ACHN (cell line): ENCODE measurements at regions not wholly inside any gene's neighbourhood (a gene's known extent, or its start where the extent isn't known, plus 50 kb on each side); places are given as distances from the start of the nearest gene placed in this dataset.
A peak's percentile ranks its signal among the peaks of the same experiment; 100 is the strongest.

ENCODE experiments used
- DNase-seq: peaks from one replicate; pipeline ENCODE4 v3.0.0-alpha.2; 2015
- in situ Hi-C: cut with HindIII; loops from 2 replicates; pipeline ENCODE4 v1.10.0; 2017; ENCODE audit warnings: low sequenced_read_pairs, low pct_ligation_motif_present, low pct_unique_long_range_greater_than_20kb

DNA sequence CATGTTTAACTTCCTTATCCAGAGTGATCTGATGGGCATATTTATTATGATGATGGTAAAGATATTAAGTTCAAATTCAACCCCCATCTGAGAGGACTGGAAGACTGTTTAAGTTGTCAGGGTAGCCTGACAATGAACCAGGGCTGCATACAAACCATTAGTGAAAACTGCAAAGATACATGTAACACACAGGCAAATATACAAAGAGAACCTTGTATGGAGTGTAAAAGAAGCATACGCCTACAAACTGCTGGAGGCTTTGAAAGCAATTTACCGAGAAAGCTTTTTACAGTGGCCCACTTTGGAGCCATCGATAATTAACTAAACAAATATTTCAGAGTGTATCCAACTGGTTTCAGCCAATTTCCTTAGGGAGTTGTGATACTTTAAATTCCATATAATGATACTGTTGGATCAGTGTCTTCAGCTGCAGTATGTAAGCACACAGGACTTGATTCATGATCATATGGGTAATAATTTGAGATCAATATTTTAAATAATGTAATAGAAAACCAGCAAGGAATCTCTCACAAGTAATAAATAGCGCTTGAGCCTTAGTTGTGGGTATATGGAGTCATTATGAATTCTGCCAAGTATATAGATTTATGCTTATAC is 231.5 kb upstream of the SPRY2 start:
- in situ Hi-C loops, result no loop called here
- no peak for DNase-seq

DNA sequence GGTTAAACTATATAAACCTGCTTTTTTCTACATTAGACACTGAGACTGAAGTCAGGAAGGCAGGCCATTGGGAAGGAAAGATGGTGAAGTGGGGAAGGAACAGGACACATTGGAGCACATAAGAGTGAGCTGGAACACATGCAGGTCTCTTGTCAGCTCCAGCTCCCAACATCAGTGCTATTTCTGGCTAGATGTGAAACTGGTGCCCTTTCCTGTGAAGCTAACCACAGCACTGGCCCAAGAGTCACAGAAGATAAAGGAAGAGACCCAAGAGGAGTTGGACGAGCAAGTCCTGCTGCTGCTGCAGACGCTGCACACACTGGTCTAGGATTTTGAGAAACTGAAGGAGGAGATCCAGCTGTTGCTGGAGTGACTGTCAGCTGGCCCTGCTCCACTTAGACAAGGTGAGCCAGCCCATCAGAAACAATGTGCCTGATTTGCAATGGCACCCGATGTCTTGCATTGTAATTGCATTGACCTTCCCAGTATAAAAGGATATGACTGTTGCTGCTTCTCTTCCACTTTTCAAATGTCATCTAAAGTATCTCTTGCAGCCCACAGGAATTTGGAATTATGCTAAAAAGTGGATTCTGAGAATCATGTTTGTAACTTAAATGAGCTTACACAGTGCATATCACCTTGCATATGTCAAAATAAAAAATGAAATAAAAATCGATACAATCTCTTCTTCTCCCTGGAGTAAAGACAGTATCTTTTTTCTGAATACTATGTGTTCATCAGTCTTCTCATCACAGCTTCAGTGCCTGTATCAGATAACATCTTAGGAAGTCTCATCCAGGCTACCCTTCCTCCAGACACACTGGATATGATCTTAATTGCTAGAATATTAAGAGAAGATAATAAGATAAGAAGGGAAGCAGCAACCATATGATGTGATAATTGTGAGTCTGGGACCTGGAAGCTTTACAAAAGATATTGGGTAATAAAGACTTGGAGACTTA is 230.7 kb upstream of the SPRY2 start:
- in situ Hi-C loops, result no loop called here
- no peak for DNase-seq

GRCh38 chr13:80563439-80563838 is 222.5 kb upstream of the SPRY2 start:
- no peak for DNase-seq
- in situ Hi-C loops, result no loop called here

GRCh38 chr13:80562433-80563156 is 221.7 kb upstream of the SPRY2 start:
- in situ Hi-C loops, result no loop called here
- no peak for DNase-seq

DNA sequence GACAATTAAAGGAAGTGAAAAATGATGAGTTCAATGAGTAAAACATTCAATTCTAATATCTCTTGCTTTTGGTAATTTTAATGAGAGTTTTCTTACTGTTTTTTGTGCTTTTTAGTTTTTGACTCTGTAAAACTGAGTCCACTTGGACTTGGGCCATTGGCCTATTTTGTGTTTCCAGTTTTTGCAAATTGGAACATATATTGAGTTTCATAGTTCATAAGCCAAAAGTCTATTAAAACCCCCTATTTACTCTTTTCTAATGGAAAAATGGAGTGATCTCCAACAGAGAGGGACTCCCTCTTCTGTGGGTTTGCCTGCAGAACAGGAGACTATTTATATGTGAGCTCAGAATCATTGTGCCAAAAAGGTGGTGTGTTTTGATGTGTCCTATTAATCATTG is 219.7 kb upstream of the SPRY2 start:
- DNase-seq, result no peak
- in situ Hi-C loops, result no loop called here

DNA sequence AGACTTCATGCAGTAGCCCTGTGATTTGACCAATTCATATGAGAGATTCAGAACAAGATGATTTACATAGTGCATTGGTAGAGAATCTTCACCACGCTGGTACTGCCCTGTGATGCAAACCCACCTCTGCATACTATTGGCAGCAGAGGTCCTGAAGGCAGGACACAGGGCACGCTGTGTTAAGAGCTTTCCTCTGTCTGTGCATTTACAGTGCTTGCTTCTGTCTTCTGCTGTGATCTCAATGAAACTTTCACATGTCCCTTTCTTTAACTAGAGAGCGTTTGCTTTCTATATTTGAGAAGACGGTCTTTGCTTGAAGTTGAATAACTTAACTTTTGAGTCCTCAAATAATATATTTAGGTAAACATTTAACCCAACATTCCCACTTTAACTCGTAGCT is 219.0 kb upstream of the SPRY2 start:
- no peak for DNase-seq
- in situ Hi-C loops, result no loop called here

DNA sequence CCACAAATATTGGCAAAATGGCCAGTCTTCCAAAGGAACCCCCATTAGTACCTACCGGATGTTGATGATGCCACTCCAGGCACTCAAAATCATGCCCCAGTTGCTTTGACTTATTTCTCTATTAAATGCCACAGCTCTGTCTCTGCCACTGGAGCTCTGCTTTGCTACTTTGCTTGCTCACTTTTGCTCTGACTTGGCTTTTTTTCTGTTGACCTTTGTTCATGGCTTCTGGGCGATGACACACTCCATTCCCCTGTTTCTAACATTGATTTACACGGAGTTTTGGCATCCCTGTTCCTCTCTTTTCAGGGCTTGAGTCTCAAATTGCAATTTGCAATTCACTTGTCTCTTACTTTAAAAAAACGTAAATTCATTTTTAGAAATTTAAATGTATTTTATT is 217.1 kb upstream of the SPRY2 start:
- peak; percentile 30 for DNase-seq
- in situ Hi-C loops, result no loop called here

DNA sequence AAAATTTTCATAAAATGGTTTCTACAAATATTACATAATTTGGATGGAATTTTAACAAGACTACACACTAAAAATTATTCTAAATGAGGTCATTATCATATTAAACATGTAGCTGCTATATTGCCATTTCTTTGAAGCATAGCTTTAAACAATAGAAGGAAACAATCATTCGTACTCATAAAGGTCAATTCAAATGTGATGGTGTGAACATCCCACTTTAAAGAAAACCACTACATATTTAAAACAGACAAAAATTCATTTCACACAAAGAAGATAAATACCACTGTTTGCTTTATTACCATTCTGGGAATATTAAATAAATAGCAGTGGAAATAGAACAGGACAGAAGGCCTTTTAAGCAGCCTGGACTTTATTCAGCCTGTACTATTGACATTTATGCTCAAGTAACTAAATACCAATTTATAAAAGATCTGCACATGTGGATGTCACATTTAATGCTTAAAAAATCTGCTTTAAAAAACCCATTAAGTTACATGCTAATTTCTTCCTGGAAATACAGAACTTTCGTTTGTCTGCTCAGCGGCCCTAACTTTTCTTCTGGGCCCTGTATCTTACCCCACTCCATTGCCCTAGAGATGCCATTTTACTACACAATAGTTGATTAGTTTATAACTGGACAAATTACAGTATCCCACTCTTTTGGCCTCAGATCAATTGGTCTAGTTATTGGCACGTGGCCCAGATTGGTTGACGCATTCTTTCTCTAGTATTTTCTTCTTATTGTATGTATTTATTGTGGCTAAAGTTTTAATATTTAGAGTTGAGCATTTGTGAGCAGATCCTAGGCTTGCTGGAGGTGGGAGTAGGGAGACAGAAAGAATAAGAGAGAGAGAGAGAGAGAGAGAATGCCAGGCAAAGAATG is 215.1 kb upstream of the SPRY2 start:
- in situ Hi-C loops, result no loop called here
- no peak for DNase-seq

DNA sequence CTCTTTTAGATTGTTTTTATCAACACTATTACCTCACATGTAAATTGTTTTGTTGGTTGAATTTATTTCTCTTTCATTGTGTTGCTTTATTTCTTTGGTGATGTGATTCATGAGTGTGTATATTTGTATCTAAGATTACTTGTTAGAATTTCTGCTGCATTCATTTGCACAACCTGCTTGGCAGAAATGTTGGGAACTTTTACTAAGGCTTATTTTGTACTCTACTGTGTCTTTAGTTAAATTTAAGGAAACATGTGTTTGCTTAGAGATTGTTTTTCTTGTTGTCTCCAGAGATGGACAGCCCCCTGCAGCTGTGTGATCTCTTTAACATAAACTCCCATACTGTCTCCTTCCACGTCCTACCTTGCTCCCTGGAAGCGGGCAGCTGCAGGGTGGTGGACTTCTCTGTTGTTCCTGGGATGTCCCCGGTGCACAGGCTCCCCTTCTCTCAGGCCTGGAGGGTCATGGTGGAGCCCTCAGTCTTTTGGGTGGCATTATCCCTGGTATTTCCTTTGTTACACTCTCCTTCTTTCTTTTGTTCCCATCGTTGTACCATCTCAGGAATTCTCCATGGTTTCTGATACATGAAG is 212.0 kb upstream of the SPRY2 start:
- DNase-seq, result no peak
- in situ Hi-C loops, result no loop called here

GRCh38 chr13:80551650-80552497 is 210.9 kb upstream of the SPRY2 start:
- DNase-seq, result no peak
- in situ Hi-C loops, result no loop called here

GRCh38 chr13:80550971-80551441 is 210.1 kb upstream of the SPRY2 start:
- in situ Hi-C loops, result no loop called here
- no peak for DNase-seq

- in situ Hi-C loops, result no loop called here
- DNase-seq, result no peak
Measured at GRCh38 chr13:80548915-80549314, 208.0 kb upstream of the SPRY2 start.

GRCh38 chr13:80547885-80548825 is 207.2 kb upstream of the SPRY2 start:
- DNase-seq, result no peak

DNA sequence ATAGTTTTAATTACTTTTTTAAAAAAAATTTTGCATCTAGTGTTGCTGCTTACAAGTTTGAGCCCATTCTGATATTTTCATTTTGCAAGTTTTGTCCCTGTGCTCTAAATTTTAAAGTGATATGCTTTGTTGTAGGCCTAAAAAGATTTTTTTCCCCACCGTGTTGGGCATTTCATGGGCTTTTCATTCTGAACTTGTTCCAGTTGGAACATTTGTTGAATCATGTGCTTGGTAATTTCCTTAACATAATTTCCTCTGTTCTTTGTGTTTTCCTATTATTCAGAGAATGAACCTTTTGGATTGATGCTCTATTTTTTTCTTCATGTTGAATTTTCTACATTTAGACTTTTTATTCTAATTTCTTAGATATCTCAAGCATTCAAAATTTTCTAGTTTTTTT is 206.4 kb upstream of the SPRY2 start:
- DNase-seq, result no peak
- in situ Hi-C loops, result no loop called here

More at GRCh38 chr13:80547885-80548825, 207.2 kb upstream of the SPRY2 start:
- in situ Hi-C loops, result no loop called here

DNA sequence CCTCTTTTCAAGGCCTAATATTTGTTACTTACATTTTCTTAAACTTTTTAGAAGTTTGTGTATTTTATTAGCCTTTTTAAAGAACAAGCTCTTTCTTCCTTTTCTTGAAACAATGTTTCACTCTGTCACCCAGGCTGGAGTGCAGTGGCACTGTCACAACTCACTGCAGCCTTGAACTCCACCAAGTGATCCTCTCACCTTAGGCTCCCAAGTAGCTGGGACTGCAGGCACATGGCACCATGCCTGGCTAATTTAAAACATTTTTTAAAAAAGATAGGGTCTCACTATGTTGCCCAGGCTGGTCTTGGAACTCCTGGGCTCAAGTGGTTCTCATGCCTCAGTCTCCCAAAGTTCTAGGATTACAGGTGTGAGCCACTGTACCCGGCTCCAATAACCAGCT is 192.2 kb upstream of the SPRY2 start:
- in situ Hi-C loops, result no loop called here
- no peak for DNase-seq

DNA sequence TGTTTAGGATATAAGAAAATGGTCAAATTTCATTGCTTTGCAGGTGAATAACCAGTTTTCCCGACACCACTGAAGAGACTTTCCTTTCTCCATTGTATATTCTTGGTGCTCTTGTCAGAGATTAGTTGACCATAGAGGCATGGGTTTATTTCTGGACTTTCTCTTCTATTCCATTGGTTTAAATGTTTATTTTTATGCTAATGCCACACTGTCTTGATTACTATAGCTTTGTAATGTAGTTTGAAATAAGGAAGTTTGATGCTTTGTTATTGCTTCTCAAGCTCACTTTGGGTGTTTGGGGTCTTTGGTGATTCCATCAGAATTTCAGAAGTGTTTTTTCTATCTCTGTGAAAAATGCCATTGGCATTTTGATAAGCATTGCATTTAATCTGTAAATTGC is 190.0 kb upstream of the SPRY2 start:
- in situ Hi-C loops, result no loop called here
- no peak for DNase-seq
